NCI-H146 treated with DMSO at 0.1 percent for 48 hours (cell line): ENCODE measurements at regions not wholly inside any gene's neighbourhood (a gene's known extent, or its start where the extent isn't known, plus 50 kb on each side); places are given as distances from the start of the nearest gene placed in this dataset.

ENCODE experiments used
- DNase-seq: peaks from one replicate; lab custom pipeline; 2025; ENCODE audit not compliant: unreplicated experiment; lab: John Stamatoyannopoulos, UW

- DNase-seq, result no peak
Observed at GRCh38 chr18:42261731-42262130, 306.7 kb downstream of the PIK3C3 start.

GRCh38 chr18:42264497-42264896 is 309.5 kb downstream of the PIK3C3 start:
- DNase-seq, result no peak

GRCh38 chr18:42268186-42268725 is 313.2 kb downstream of the PIK3C3 start:
- DNase-seq, result no peak

GRCh38 chr18:42268798-42269197 is 313.8 kb downstream of the PIK3C3 start:
- DNase-seq, result no peak

DNA sequence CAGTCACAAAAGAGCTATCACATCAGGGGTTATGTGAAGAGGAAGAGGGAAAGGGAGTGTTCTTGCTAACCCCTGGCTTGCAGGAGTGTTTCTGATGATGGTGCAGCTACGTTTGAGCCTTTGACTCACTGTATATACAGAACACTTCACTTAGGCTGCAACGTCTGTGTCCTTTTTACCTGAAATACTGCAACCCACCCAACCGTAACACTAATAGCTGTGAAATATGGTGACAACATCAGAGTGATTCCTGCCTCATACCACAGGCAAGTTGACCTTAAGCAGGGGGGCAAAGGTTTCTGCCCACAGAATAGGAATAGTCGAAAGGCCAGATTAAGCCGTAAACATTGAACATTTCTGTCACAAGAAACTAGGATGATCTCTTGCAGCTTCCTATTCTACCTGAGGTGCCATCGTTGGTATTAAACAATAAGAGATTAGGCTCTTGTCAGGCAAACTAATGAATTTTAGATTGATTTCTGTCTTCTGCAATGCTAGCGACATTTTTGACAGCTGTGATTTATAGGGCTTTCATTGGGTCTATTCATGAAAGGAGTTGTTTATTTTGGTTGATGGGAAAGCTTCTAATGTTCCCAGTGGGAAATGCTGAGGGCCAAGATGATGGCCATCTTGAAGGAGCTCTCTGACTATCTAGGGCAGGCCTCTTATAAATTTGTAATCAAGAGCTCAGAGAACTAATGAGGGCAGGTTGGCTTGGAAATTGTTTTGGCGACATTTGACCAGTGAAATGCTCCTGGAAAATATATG is 316.8 kb downstream of the PIK3C3 start:
- no peak for DNase-seq

GRCh38 chr18:42274488-42275137 is 319.6 kb downstream of the PIK3C3 start:
- DNase-seq, result peak; percentile 78

GRCh38 chr18:42275138-42275535 is 320.1 kb downstream of the PIK3C3 start:
- peak; percentile 78 for DNase-seq

- DNase-seq, result peak; percentile 41
Observed at GRCh38 chr18:42275949-42276730, 321.1 kb downstream of the PIK3C3 start.

- no peak for DNase-seq
Observed at GRCh38 chr18:42281124-42281523, 326.1 kb downstream of the PIK3C3 start.

DNA sequence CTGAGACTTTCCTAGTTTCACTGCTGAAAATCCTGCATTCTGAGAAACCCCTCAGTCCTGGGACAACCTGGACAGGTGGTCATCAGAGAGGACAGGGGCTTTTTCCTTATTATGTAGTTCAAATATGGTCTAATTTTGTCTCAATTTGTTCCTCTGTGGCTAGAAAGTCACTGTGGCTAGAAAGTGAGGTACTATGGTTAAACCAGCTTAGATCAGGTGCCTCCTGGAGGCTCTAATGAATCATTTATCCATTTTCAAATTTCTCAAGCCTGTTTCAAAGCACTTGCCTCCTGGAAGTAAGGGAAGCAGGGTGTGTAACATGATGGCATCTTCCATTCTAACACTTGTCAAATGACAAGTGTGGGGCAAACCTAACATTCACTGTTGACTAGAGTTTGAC is 326.8 kb downstream of the PIK3C3 start:
- no peak for DNase-seq

DNA sequence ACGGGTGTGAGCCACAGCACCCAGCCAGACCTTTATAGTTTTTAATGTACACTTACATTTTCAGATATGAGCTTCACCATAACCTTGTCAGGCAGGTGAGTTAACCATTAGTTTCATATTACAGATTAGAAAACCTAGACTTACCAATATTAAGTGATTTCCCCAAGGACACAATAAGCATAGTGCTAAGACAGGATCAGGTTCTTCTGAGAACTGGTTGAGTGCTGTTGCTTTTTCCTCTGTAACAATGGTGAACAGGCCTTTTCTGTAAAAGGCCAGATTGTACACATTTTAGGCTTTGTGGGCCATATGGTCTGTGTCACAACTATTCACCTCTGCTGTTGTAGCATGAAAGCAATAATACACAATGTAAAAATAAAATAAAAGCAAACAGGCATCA is 332.0 kb downstream of the PIK3C3 start:
- DNase-seq, result no peak

GRCh38 chr18:42288129-42288528 is 333.1 kb downstream of the PIK3C3 start:
- no peak for DNase-seq

- no peak for DNase-seq
Observed at GRCh38 chr18:42289526-42289925, 334.5 kb downstream of the PIK3C3 start.

DNA sequence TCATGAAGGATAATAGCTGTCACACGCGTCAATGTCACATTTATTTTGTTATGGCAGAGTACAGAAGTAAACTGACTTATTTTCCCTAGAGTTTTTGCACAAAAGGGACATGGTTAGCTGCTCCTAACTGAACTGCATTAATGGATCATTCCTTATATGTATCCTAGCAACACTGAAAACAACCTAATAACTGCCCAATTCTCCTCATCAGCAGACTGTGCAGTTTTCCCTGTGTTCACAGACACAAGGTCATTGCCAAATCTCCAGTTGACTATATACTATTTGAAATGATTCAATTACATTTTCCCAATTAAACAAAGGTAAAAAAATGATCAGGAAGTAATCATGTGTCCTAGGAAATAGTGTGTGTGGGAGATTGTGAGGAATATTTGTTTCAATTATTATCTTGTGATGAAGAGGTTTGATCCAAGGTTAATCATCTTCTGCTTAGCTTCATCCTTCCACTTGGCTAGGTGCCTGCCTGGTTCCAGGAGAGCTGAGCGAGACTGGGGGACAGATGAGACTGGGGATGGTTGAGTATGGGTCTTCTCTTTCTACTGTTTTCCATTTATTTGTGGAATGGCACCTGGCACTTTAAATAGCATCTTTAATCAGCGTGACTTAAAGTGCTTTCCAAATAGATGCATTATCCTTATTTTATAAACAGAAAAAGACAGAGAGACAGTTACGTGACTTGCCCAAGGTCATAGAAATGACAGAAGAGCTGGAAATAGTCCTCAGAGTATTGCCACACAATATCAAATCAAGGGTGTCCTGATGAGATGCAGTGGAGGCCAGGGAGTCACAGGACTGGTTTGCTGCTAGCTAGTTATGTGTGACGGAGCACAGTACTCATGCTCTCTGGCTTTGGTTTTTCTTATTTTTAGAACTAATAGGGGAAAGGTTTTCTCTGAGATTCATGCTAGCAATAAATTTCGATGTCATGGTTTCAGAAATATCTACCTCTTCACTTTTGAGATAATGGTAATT is 335.6 kb downstream of the PIK3C3 start:
- DNase-seq, result peak; percentile 24

DNA sequence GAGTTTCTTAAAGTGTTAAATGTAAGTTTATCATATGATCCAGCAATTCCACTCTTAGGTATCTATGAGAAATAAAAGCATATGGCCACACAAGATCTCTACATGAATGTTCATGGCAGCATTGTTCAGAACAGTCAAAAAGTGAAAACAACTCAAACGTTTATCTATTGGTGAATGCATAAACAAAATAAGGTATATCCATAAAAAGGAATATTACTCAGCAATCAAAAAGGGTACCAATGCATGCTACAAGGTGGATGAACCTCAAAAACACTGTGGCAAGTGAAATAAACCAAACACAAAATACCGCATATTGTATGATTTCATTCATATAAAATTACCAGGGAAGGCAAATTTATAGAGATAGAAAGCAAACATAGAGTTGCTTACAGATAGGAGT is 337.6 kb downstream of the PIK3C3 start:
- DNase-seq, result no peak

- DNase-seq, result no peak
Observed at GRCh38 chr18:42296192-42296591, 341.2 kb downstream of the PIK3C3 start.

GRCh38 chr18:42296723-42297122 is 341.7 kb downstream of the PIK3C3 start:
- DNase-seq, result no peak

DNA sequence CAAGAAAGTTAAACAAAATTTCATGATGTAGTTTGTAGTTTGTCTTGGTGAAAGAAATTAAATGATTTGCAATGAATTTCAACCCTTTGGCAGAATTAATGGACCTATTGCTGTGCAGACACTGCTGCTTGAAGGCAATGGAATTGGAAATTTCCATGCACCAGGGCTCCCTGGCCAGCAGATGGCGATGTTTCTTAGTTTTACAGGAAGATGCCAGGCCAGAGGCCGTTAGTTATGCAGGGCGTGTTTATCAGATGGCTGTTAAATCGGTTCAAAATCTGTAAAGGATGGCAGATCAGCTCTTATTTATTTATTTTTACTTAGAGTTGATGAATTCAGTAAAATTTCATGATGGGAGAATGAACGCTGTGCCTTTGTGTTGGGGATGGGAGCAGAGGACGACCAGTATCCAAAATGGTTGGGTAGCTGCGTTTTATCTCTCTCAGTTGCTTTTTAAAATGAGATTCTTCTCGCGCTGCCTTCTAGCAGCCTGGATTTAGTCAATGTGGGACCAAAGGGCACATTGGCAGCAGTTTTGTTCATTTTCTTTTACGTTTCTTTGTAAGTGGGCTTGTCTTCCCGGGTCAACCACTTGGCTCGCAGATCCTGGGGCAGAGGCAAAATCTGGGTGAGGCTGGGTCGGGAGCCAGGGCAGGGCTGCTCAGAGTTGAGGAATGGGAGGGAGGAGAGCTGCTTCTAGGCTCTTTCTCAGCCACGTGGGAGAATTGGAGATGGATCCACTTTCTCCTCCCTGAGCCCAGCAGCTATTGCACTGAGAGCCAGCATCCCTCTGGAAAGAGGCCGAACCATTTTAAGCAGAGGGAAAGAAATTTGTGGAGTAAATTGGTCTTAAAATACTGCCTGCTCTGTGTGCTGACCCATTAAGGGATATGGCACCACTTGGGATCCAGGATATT is 344.0 kb downstream of the PIK3C3 start:
- peak; percentile 91 for DNase-seq

GRCh38 chr18:42305869-42306593 is 351.0 kb downstream of the PIK3C3 start:
- no peak for DNase-seq
